B cell (primary cell): ENCODE measurements at regions not wholly inside any gene's neighbourhood (a gene's known extent, or its start where the extent isn't known, plus 50 kb on each side); places are given as distances from the start of the nearest gene placed in this dataset.
"Not testable (repeated sequence)": the region's sequence is repeated elsewhere in the genome, so short reads cannot be mapped to it uniquely, and the experiment has no call there.

Experiments used
- ATAC-seq: fragments of 200-7000 bp; cut with Tn5 transposase; one replicate; pipeline ENCODE4 v1.10.0; 2021; ENCODE audit warnings: low read depth, mild to moderate bottlenecking, moderate number of reproducible peaks, moderate library complexity
- CTCF ChIA-PET: fragments of 350-600 bp; sonication (Branson Sonifier 250); formaldehyde crosslinking; loops from one replicate; lab custom pipeline; 2021; ENCODE audit warnings: antibody characterized with exemption, inconsistent platforms; lab: Charles Lee
- POLR2A ChIA-PET: fragments of 350-600 bp; sonication (Branson Sonifier 250); formaldehyde crosslinking; loops from one replicate; lab custom pipeline; 2021; ENCODE audit warnings: antibody characterized with exemption; lab: Charles Lee
- DNase-seq: peaks from one replicate; pipeline ENCODE4 v3.0.0; 2013
- H2AFZ ChIP-seq: 2 replicates; pipeline ENCODE4 v1.6.1; 2012; ENCODE audit warnings: mild to moderate bottlenecking, low read depth, low read length; ENCODE audit not compliant: insufficient read depth, poor library complexity, severe bottlenecking
- H3K27ac ChIP-seq, 2 donors: 1 replicate in 1 of 2; 2 replicates in 1 of 2; pipeline ENCODE4 v1.5.1; 2012 to 2013; ENCODE audit warnings: low read length in 2 of 2, mild to moderate bottlenecking in 2 of 2, moderate library complexity in 1 of 2
- H3K27me3 ChIP-seq, 4 experiments: fragments of 200-600 bp in 1 of 4; sonication (generic) in 1 of 4; replicated peaks in 1 of 4; 1 replicate in 2 of 4; 2 replicates in 2 of 4; pipeline versions ENCODE4 v1.6.1 to v1.7.0; 2013 to 2016; ENCODE audit warnings: low read length in 3 of 4, mild to moderate bottlenecking in 2 of 4, mixed read lengths in 1 of 4, moderate library complexity in 1 of 4; ENCODE audit not compliant: insufficient read depth in 4 of 4, control insufficient read depth in 3 of 4; ENCODE audit errors: control extremely low read depth in 1 of 4
- H3K36me3 ChIP-seq, 2 experiments: replicated peaks in 1 of 2; 1 replicate in 1 of 2; 2 replicates in 1 of 2; pipeline versions ENCODE4 v1.6.1 to v1.7.1; 2013; ENCODE audit warnings: low read length in 1 of 2; ENCODE audit not compliant: insufficient read depth in 2 of 2, control insufficient read depth in 1 of 2; ENCODE audit errors: control extremely low read depth in 1 of 2, extremely low read depth in 1 of 2
- H3K4me1 ChIP-seq, 2 donors: fragments of 200-600 bp in 1 of 2; sonication (generic) in 1 of 2; 1 replicate in 1 of 2; 2 replicates in 1 of 2; pipeline versions ENCODE4 v1.5.1 to v1.6.1; 2013 to 2017; ENCODE audit warnings: low read length in 2 of 2; ENCODE audit not compliant: control insufficient read depth in 2 of 2, insufficient read depth in 2 of 2
- H3K4me2 ChIP-seq: replicated peaks from 2 replicates; pipeline ENCODE3; 2012; ENCODE audit warnings: mild to moderate bottlenecking, low read depth, low read length; ENCODE audit not compliant: poor library complexity, severe bottlenecking
- H3K4me3 ChIP-seq, 5 experiments: fragments of 200-600 bp in 1 of 5; sonication (generic) in 1 of 5; 1 replicate in 3 of 5; 2 replicates in 2 of 5; pipeline versions ENCODE4 v1.5.1 to v1.7.0; 2011 to 2016; ENCODE audit warnings: low read length in 4 of 5, mild to moderate bottlenecking in 4 of 5, low read depth in 2 of 5, control low read depth in 1 of 5, moderate library complexity in 1 of 5; ENCODE audit not compliant: insufficient read depth in 1 of 5; ENCODE audit errors: control extremely low read depth in 1 of 5, extremely low read depth in 1 of 5
- H3K79me2 ChIP-seq: fragments of 200-600 bp; sonication (generic); one replicate; pipeline ENCODE4 v1.6.0; 2016; ENCODE audit warnings: low read length; ENCODE audit not compliant: control insufficient read depth, insufficient read depth
- H3K9ac ChIP-seq: fragments of 200-600 bp; sonication (generic); 2 replicates; pipeline ENCODE4 v1.6.1; 2017; ENCODE audit warnings: mild to moderate bottlenecking, low read length, moderate library complexity
- H3K9me3 ChIP-seq, 3 donors: one replicate each; pipeline versions ENCODE4 v1.6.1 to v1.7.1; 2013; ENCODE audit warnings: low read length in 2 of 3; ENCODE audit not compliant: control insufficient read depth in 2 of 3, insufficient read depth in 1 of 3; ENCODE audit errors: control extremely low read depth in 1 of 3
- H4K20me1 ChIP-seq: 2 replicates; pipeline ENCODE4 v1.6.0; 2012; ENCODE audit warnings: mild to moderate bottlenecking, low read length; ENCODE audit not compliant: insufficient read depth, control insufficient read depth, poor library complexity, severe bottlenecking
- H3K27ac Mint-ChIP-seq: one replicate; pipeline ENCODE4 v1.8.0; 2021; ENCODE audit warnings: mixed read lengths
- H3K27me3 Mint-ChIP-seq: one replicate; pipeline ENCODE4 v1.8.0; 2021; ENCODE audit warnings: mixed read lengths
- H3K4me1 Mint-ChIP-seq: one replicate; pipeline ENCODE4 v1.8.0; 2021; ENCODE audit warnings: mixed read lengths
- H3K4me3 Mint-ChIP-seq: one replicate; pipeline ENCODE4 v1.8.0; 2021; ENCODE audit warnings: mixed read lengths
- H3K9me3 Mint-ChIP-seq: one replicate; pipeline ENCODE4 v1.8.0; 2022; ENCODE audit warnings: mixed read lengths; ENCODE audit not compliant: insufficient read depth
- EZH2 ChIP-seq: IDR thresholded peaks from 2 replicates; pipeline ENCODE4 v1.6.1; 2012; ENCODE audit warnings: borderline replicate concordance, low read depth, mild to moderate bottlenecking, moderate library complexity, low read length; ENCODE audit not compliant: insufficient read depth, poor library complexity, severe bottlenecking
- WGBS: methylation state at CpG from one replicate; pipeline ENCODE4 v1.1.5; 2013; ENCODE audit warnings: missing lambda C conversion rate; ENCODE audit not compliant: insufficient coverage; 5-methylcytosine and 5-hydroxymethylcytosine counted together
- intact Hi-C: fragments of 100-400 bp; cut with micrococcal nuclease; formaldehyde crosslinking; loops from one replicate; pipeline ENCODE4 v1.10.0; 2022
- TF ChIP-seq, protein P1 (sequence below): fragments of 200-600 bp; IDR thresholded peaks from one replicate; pipeline ENCODE4 v1.8.0; 2022; ENCODE audit warnings: antibody characterized with exemption, mild to moderate bottlenecking

DNA sequence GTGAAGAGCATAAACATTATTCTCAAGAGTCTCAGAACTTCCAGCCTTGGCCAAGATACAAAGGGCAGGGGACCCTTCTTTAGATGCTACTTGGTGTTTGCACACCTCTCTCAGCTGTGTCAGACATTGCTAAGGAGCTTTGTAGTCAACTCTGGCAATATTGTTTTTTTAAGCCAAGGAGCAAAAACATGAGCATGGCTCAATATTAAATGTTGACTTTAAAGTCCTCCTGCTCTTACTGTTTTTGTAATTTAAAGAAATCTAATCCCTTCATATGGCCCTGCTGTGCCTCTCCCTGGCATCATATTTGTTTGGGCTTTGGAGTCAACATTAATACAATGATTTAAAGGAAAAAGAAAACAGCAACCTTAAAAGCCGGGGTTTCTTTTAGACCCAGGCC is 67.9 kb upstream of the TMEM170B start:
- DNase-seq (no peak), ATAC-seq (no peak)
- WGBS = 90% methylated on average over 1 of the region's 1 CpG
- Histone ChIP-seq H3K4me2 (no peak overlapping the region), H3K9me3 (peaks cover 0 to 9% (median 0%) of the 10 kb centered on the region in 3 donors), H3K36me3 (no peaks in the 10 kb centered on the region), H3K4me1 (peaks cover 28 to 39% of the 10 kb centered on the region in 2 donors), H4K20me1 (no peaks in the 10 kb centered on the region), H3K9ac (no peak overlapping the region), H3K4me3 (no peak overlapping the region), H3K27ac (no peak overlapping the region), H3K27me3 (no peaks in the 10 kb centered on the region), H3K79me2 (peaks cover 4% of the 10 kb centered on the region), H2AFZ (no peak overlapping the region)
- TF ChIP-seq EZH2 = no peak
- TF ChIP-seq, protein P1, sequence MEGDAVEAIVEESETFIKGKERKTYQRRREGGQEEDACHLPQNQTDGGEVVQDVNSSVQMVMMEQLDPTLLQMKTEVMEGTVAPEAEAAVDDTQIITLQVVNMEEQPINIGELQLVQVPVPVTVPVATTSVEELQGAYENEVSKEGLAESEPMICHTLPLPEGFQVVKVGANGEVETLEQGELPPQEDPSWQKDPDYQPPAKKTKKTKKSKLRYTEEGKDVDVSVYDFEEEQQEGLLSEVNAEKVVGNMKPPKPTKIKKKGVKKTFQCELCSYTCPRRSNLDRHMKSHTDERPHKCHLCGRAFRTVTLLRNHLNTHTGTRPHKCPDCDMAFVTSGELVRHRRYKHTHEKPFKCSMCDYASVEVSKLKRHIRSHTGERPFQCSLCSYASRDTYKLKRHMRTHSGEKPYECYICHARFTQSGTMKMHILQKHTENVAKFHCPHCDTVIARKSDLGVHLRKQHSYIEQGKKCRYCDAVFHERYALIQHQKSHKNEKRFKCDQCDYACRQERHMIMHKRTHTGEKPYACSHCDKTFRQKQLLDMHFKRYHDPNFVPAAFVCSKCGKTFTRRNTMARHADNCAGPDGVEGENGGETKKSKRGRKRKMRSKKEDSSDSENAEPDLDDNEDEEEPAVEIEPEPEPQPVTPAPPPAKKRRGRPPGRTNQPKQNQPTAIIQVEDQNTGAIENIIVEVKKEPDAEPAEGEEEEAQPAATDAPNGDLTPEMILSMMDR = no peak
- Mint-ChIP-seq H3K27ac (no peak overlapping the region), H3K4me1 (peaks cover 48% of the 10 kb centered on the region), H3K27me3 (no peaks in the 10 kb centered on the region), H3K9me3 (no peaks in the 10 kb centered on the region), H3K4me3 (no peak overlapping the region)
- POLR2A ChIA-PET = no interaction called here
- intact Hi-C loops = loop anchor here (10.0 kb wide), 1 partner anchor 935 kb away; no protein-coding TSS in a partner anchor
- CTCF ChIA-PET = interaction anchor here (1.3 kb wide), 1 partner anchor 10 kb away, joined by 3 read pairs; no protein-coding TSS in a partner anchor

DNA sequence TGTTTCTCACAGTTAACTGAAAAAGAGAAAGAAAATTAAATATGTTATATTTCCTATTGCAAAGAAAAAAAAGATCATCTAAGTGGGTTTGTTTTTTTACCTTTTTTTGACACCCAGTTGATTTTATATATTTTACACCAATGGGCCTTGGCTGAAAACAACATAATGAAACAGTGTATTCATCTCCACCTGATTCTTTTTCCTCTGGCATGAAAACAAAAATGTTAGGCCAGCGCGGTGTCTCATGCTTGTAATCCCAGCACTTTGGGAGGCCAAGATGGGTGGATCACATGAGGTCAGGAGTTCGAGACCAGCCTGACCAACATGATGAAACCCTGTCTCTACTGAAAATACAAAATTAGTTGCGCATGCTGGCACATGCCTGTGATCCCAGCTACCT is 69.3 kb upstream of the TMEM170B start:
- H3K4me3 Mint-ChIP-seq, H3K27me3 Mint-ChIP-seq, DNase-seq, H2AFZ ChIP-seq, POLR2A ChIA-PET, H3K79me2 ChIP-seq, H3K9me3 Mint-ChIP-seq, H3K27me3 ChIP-seq, ATAC-seq, CTCF ChIA-PET, H3K4me3 ChIP-seq, H3K9ac ChIP-seq, H3K9me3 ChIP-seq, H3K36me3 ChIP-seq, H4K20me1 ChIP-seq: not testable (repeated sequence)
- 63% methylated on average over 3 of the region's 4 CpGs for WGBS
- Mint-ChIP-seq H3K27ac (peak overlapping the region; percentile 26), H3K4me1 (peaks cover 44% of the 10 kb centered on the region)
- Histone ChIP-seq H3K4me1 (peaks cover 28 to 39% of the 10 kb centered on the region in 2 donors), H3K27ac (peak overlapping the region; percentile 54 to 78), H3K4me2 (peak overlapping the region; percentile 67)
- intact Hi-C loops = loop anchor here (10.0 kb wide), 1 partner anchor 933 kb away; no protein-coding TSS in a partner anchor
